GM13977 (cell line): ENCODE measurements at regions not wholly inside any gene's neighbourhood (a gene's known extent, or its start where the extent isn't known, plus 50 kb on each side); places are given as distances from the start of the nearest gene placed in this dataset.

Experiments
- DNase-seq: peaks from one replicate; pipeline ENCODE4 v3.0.0; 2012; ENCODE audit warnings: low spot score
- in situ Hi-C: fragments of 300-500 bp; cut with MboI; formaldehyde crosslinking; loops from one replicate; pipeline ENCODE4 v1.12.0; 2022; ENCODE audit warnings: low sequenced_read_pairs, low pct_unique_long_range_greater_than_20kb, mixed read lengths, inconsistent platforms; ENCODE audit not compliant: unreplicated experiment
- TF ChIP-seq, protein P1 (sequence below): IDR thresholded peaks from 2 replicates; pipeline ENCODE4 v1.5.1; 2012; ENCODE audit warnings: mild to moderate bottlenecking, control low read depth; ENCODE audit not compliant: insufficient read depth; ENCODE audit errors: extremely low read depth, missing control alignments

DNA sequence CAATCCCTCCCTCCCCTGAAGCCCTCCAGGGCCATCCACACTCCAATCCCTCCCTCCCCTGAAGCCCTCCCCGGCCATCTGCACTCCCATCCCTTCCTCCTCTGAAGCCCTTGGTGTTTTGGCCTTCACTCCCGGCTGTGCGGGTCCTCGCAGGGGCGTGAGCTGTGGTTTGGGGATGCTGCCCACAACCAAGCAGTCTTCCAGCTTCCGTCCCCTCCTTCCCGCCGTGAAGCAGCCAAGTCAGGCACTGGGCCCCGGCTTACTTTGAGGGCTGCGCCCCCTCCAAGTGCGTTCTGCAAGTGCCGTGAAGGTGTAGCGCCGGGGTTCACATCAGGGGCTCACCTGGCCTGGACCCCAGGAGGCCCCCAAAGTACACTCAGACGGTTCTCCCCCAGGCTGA is 335.9 kb downstream of the BRD1 start:
- in situ Hi-C loops: no loop called here
- TF ChIP-seq, protein P1, sequence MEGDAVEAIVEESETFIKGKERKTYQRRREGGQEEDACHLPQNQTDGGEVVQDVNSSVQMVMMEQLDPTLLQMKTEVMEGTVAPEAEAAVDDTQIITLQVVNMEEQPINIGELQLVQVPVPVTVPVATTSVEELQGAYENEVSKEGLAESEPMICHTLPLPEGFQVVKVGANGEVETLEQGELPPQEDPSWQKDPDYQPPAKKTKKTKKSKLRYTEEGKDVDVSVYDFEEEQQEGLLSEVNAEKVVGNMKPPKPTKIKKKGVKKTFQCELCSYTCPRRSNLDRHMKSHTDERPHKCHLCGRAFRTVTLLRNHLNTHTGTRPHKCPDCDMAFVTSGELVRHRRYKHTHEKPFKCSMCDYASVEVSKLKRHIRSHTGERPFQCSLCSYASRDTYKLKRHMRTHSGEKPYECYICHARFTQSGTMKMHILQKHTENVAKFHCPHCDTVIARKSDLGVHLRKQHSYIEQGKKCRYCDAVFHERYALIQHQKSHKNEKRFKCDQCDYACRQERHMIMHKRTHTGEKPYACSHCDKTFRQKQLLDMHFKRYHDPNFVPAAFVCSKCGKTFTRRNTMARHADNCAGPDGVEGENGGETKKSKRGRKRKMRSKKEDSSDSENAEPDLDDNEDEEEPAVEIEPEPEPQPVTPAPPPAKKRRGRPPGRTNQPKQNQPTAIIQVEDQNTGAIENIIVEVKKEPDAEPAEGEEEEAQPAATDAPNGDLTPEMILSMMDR: no peak
- DNase-seq: no peak

DNA sequence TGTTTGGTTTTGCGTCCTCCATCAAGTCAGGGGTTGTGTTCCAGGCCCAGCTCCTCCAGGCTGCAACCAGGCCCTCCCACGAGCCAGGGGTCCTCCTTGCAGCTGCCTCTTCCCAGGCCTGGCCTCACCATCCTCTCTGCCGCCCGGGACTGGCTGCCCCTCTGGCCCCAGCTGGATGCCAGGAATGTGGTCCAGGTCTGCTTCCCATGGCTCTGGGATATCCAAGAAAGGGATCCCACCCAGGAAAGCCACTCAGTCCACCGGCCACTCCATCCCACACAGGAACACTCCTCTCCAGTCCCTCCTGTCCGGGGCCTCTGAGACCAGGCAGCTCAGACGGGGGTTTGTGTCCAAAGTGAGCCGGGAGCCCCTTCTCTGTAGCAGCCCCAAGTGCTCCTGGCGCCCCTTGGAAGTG is 336.4 kb downstream of the BRD1 start:
- TF ChIP-seq, protein P1: no peak

DNA sequence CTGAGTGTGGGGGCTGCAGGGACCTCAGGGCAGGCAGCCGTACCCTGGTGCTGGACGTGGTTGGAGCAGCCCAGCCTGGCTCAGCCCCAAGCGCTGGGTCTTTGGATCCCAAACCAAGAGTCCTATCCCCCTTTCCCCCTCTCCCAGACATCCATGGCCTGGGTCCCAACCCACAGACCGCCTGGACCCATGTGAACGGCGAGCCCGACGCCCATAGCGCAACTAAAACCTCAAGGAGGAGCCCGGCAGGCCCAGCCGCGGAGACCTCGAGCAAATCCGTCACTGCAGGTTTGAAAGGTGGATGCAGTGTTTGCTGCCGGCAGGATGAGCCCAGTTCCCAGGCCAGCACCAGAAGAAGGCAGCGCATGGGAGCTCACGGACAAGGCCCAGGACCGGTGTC is 337.0 kb downstream of the BRD1 start:
- no peak for DNase-seq
- in situ Hi-C loops: no loop called here
- TF ChIP-seq, protein P1: no peak

More for the DNA sequence above, 336.4 kb downstream of the BRD1 start:
- in situ Hi-C loops: no loop called here
- DNase-seq: no peak

DNA sequence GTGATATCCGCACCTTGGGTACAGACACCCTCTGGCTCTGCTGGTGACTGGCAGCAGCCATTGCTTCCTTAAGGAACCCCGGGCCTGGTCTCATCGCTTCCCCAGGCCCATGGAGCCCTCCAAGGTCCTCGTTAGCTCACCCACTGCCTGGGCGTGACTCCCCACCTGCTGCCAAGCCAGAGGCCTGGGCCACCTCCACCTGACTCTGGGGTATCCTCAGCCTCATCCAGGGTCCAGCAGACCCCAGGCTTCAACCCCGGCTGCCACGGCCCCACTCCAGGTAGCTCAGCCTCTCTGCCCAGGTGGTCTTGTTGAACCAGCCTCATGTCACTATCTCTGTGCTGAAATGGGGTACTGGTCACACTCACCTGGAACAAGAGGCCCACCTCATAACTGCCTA is 337.9 kb downstream of the BRD1 start:
- no peak for DNase-seq
- in situ Hi-C loops: no loop called here
- TF ChIP-seq, protein P1: no peak

DNA sequence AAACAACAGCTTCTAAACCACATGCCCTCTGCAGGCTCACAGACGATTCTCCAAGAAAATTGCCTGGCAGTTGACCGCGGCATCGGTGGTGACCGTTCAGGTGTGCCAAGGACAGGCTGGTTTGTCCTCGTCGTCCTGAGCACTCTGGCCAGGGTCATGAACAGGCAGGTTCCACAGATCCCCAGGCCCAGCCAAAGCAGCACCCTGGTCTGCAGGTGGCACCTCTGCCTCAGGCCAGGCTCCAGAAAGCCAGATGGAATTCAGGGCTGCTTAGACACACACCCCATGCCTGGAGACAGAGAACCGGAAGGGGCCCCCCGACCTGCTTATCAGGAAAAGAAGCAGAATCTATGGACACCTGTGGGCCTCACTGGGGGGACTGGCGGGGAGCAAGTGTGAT is 338.7 kb downstream of the BRD1 start:
- in situ Hi-C loops: no loop called here
- TF ChIP-seq, protein P1: no peak
- no peak for DNase-seq

DNA sequence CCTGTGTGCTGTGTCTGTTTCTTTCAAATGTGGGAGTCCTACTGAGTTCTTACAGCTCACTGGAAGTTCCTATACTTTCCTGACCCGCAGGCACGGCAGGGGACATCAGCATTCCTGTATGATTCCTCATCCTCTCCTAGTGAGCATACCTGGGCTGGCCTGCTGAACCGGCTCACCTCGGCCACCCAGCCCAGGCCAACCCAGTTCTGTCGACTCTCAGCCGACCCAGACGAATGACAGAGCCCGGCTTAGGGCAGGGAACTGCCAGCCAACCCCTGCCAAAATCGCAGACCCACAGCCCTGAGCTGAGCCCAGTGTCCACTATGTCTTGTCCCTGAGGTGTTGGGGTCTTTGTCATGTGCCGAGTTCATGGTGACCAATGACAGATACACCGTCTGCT is 339.7 kb downstream of the BRD1 start:
- DNase-seq: no peak
- TF ChIP-seq, protein P1: no peak
- in situ Hi-C loops: no loop called here

DNA sequence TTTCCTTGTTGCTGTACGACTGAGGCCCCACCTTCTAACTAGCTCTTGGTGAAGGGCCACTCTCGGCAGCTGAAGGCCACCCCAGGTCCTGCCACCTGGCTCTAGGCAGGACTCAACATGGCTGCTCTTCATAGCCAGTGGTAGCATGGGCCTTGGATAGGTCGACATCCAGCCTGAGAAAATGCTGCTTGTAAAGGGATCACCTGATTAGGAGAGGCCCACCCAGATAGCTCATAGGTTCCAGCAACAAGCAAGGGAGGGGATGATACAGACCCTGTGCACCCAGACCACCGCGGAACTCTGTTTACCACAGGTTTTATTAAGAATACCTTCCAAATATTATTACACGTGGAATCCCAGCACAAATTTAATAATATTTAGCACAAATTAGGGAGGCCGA is 341.4 kb downstream of the BRD1 start:
- TF ChIP-seq, protein P1: no peak
- in situ Hi-C loops: no loop called here
- DNase-seq: no peak
